HEK293 (cell line): ENCODE measurements at regions not wholly inside any gene's neighbourhood (a gene's known extent, or its start where the extent isn't known, plus 50 kb on each side); places are given as distances from the start of the nearest gene placed in this dataset.

Experiments
- CTCF ChIA-PET: fragments of 350-600 bp; formaldehyde crosslinking; extraction: SDS; loops from one replicate; lab custom pipeline; 2021; ENCODE audit warnings: antibody characterized with exemption; lab: Yijun Ruan, JAX
- POLR2A ChIA-PET: fragments of 300-600 bp; formaldehyde crosslinking; extraction: SDS; loops from one replicate; lab custom pipeline; 2020; ENCODE audit warnings: antibody characterized with exemption, inconsistent platforms; lab: Yijun Ruan, JAX
- H3K27ac ChIP-seq: fragments of 200-500 bp; sonication (Bioruptor generic); 2 replicates; pipeline ENCODE4 v1.5.1; 2014; ENCODE audit warnings: low read depth, low read length, control low read depth, inconsistent platforms; ENCODE audit errors: extremely low read depth
- H3K36me3 ChIP-seq, 2 experiments: fragments of 200-500 bp in 1 of 2; sonication (Bioruptor generic) in 1 of 2; 1 replicate in 1 of 2; 2 replicates in 1 of 2; pipeline ENCODE4 v1.5.1; 2014 to 2017; ENCODE audit warnings: inconsistent platforms in 2 of 2, low read length in 2 of 2; ENCODE audit not compliant: control insufficient read depth in 2 of 2, insufficient read depth in 1 of 2
- H3K4me1 ChIP-seq: fragments of 200-500 bp; sonication (Bioruptor generic); 2 replicates; pipeline ENCODE4 v1.5.1; 2014; ENCODE audit warnings: mild to moderate bottlenecking, low read length, inconsistent platforms; ENCODE audit not compliant: control insufficient read depth, insufficient read depth
- H3K4me3 ChIP-seq: 2 replicates; pipeline ENCODE4 v1.5.1; 2011; ENCODE audit warnings: low read depth, mild to moderate bottlenecking, control low read depth, low read length, moderate library complexity
- H3K9me3 ChIP-seq: fragments of 200-500 bp; sonication (Bioruptor generic); 2 replicates; pipeline ENCODE4 v1.5.1; 2014; ENCODE audit warnings: low read depth, low read length, inconsistent platforms; ENCODE audit not compliant: control insufficient read depth, insufficient read depth
- GLI4 ChIP-seq: fragments of 450-650 bp; formaldehyde crosslinking; IDR thresholded peaks from 2 replicates; pipeline ENCODE4 v1.5.1; 2016; ENCODE audit warnings: missing biosample characterization, missing genetic modification characterization
- MZF1 ChIP-seq: fragments of 450-650 bp; formaldehyde crosslinking; IDR thresholded peaks from 2 replicates; pipeline ENCODE4 v1.5.1; 2017; ENCODE audit warnings: missing biosample characterization, missing genetic modification characterization, borderline replicate concordance
- REPIN1 ChIP-seq: fragments of 450-650 bp; formaldehyde crosslinking; IDR thresholded peaks from 2 replicates; pipeline ENCODE4 v1.5.1; 2017; ENCODE audit warnings: missing biosample characterization, missing genetic modification characterization, low read depth
- TRIM28 ChIP-seq: IDR thresholded peaks from 2 replicates; pipeline ENCODE4 v1.6.1; 2011; ENCODE audit warnings: low read length, control low read depth, borderline replicate concordance
- ZIC2 ChIP-seq: fragments of 450-650 bp; formaldehyde crosslinking; IDR thresholded peaks from 2 replicates; pipeline ENCODE4 v1.5.1; 2016; ENCODE audit warnings: missing biosample characterization, missing genetic modification characterization
- ZNF157 ChIP-seq: fragments of 450-650 bp; formaldehyde crosslinking; IDR thresholded peaks from 2 replicates; pipeline ENCODE4 v1.5.1; 2016; ENCODE audit warnings: missing biosample characterization, missing genetic modification characterization
- ZNF169 ChIP-seq: fragments of 450-650 bp; formaldehyde crosslinking; IDR thresholded peaks from 2 replicates; pipeline ENCODE4 v1.5.1; 2016; ENCODE audit warnings: missing biosample characterization, missing genetic modification characterization
- ZNF2 ChIP-seq: fragments of 450-650 bp; formaldehyde crosslinking; IDR thresholded peaks from 2 replicates; pipeline ENCODE4 v1.5.1; 2016; ENCODE audit warnings: missing biosample characterization, missing genetic modification characterization
- ZNF202 ChIP-seq: fragments of 450-650 bp; formaldehyde crosslinking; IDR thresholded peaks from 2 replicates; pipeline ENCODE4 v1.5.1; 2016; ENCODE audit warnings: missing biosample characterization, missing genetic modification characterization, borderline replicate concordance
- ZNF266 ChIP-seq: fragments of 450-650 bp; formaldehyde crosslinking; IDR thresholded peaks from 2 replicates; pipeline ENCODE4 v1.5.1; 2016; ENCODE audit warnings: missing biosample characterization, missing genetic modification characterization, low read depth
- ZNF292 ChIP-seq: fragments of 450-650 bp; formaldehyde crosslinking; IDR thresholded peaks from 2 replicates; pipeline ENCODE4 v1.5.1; 2016; ENCODE audit warnings: low read depth, missing biosample characterization, missing genetic modification characterization, borderline replicate concordance
- ZNF341 ChIP-seq: fragments of 450-650 bp; formaldehyde crosslinking; IDR thresholded peaks from 2 replicates; pipeline ENCODE4; 2016; ENCODE audit warnings: low read depth, missing biosample characterization, missing genetic modification characterization
- ZNF423 ChIP-seq: fragments of 450-650 bp; formaldehyde crosslinking; IDR thresholded peaks from 2 replicates; pipeline ENCODE4 v1.5.1; 2016; ENCODE audit warnings: missing biosample characterization, missing genetic modification characterization
- ZNF510 ChIP-seq: fragments of 450-650 bp; formaldehyde crosslinking; IDR thresholded peaks from 2 replicates; pipeline ENCODE4 v1.5.1; 2018; ENCODE audit warnings: mild to moderate bottlenecking, missing genetic modification characterization, missing biosample characterization; ENCODE audit not compliant: insufficient replicate concordance
- ZNF544 ChIP-seq: fragments of 450-650 bp; formaldehyde crosslinking; IDR thresholded peaks from 2 replicates; pipeline ENCODE4 v1.5.0; 2017; ENCODE audit warnings: missing biosample characterization, missing genetic modification characterization
- ZNF561 ChIP-seq: fragments of 450-650 bp; IDR thresholded peaks from 2 replicates; pipeline ENCODE4 v1.5.1; 2018; ENCODE audit warnings: missing biosample characterization, missing genetic modification characterization, borderline replicate concordance
- ZNF610 ChIP-seq: fragments of 450-650 bp; formaldehyde crosslinking; IDR thresholded peaks from 2 replicates; pipeline ENCODE4 v1.5.1; 2016; ENCODE audit warnings: missing biosample characterization, missing genetic modification characterization, borderline replicate concordance
- ZNF629 ChIP-seq: fragments of 450-650 bp; formaldehyde crosslinking; IDR thresholded peaks from 2 replicates; pipeline ENCODE4 v1.5.1; 2017; ENCODE audit warnings: missing biosample characterization, missing genetic modification characterization
- ZSCAN30 ChIP-seq: fragments of 450-650 bp; IDR thresholded peaks from 2 replicates; pipeline ENCODE4 v1.5.1; 2018; ENCODE audit warnings: missing biosample characterization, mild to moderate bottlenecking, missing genetic modification characterization, moderate library complexity
- TF ChIP-seq, protein P1 (sequence below): fragments of 450-650 bp; IDR thresholded peaks from 2 replicates; pipeline ENCODE4 v1.5.1; 2018; ENCODE audit warnings: missing biosample characterization, mild to moderate bottlenecking, missing genetic modification characterization
- TF ChIP-seq, protein P2 (sequence below): fragments of 450-650 bp; formaldehyde crosslinking; IDR thresholded peaks from 2 replicates; pipeline ENCODE4 v1.5.1; 2016; ENCODE audit warnings: missing biosample characterization, missing genetic modification characterization

DNA sequence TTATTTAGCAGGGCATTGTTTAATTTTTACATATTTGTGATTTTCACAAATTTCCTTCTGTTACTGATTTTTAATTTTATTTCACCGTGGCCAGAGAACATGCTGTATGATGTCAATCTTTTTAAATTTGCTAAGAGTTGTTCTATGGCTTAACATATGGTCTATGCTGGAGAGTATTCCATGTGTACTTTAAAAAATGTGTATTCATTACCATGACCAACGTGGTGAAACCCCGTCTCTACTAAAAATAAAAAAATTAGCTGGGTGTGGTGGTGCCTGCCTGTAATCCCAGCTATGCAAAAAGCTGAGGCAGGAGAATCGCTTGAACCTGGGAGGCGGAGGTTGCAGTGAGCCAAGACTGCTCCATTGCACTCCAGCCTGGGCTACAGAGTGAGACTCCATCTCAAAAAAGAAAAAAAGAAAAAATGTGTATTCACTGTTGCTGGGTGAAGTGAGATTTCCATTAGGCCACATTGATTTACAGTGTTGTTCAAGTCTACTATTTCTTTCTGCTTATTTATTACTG lies 258.2 kb downstream of the EDEM1 start:
- H3K9me3 ChIP-seq = no peaks in the 10 kb centered on the region
- no peak overlapping the region for H3K27ac ChIP-seq
- no peaks in the 10 kb centered on the region for H3K36me3 ChIP-seq
- H3K4me1 ChIP-seq = no peaks in the 10 kb centered on the region
- CTCF ChIA-PET = no interaction called here
- TF ChIP-seq ZIC2 (tag by site-specific recombination) = no peak
- TF ChIP-seq ZNF561 (tag by site-specific recombination) = no peak
- no peak for TF ChIP-seq ZNF169 (tag by site-specific recombination)
- TF ChIP-seq ZNF292 (tag by site-specific recombination) = no peak
- no peak for TF ChIP-seq MZF1 (tag by site-specific recombination)
- no peak for TF ChIP-seq ZNF2 (tag by site-specific recombination)
- TF ChIP-seq ZNF266 (tag by site-specific recombination) = no peak
- TF ChIP-seq ZNF610 (tag by site-specific recombination) = no peak
- TF ChIP-seq, protein P1, sequence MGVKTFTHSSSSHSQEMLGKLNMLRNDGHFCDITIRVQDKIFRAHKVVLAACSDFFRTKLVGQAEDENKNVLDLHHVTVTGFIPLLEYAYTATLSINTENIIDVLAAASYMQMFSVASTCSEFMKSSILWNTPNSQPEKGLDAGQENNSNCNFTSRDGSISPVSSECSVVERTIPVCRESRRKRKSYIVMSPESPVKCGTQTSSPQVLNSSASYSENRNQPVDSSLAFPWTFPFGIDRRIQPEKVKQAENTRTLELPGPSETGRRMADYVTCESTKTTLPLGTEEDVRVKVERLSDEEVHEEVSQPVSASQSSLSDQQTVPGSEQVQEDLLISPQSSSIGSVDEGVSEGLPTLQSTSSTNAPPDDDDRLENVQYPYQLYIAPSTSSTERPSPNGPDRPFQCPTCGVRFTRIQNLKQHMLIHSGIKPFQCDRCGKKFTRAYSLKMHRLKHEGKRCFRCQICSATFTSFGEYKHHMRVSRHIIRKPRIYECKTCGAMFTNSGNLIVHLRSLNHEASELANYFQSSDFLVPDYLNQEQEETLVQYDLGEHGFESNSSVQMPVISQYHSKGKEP (tag by site-specific recombination) = no peak
- TF ChIP-seq TRIM28 = no peak
- no peak for TF ChIP-seq ZNF341 (tag by site-specific recombination)
- TF ChIP-seq ZNF157 (tag by site-specific recombination) = no peak
- TF ChIP-seq REPIN1 = no peak
- no peak for TF ChIP-seq ZNF423 (tag by site-specific recombination)
- TF ChIP-seq, protein P2, sequence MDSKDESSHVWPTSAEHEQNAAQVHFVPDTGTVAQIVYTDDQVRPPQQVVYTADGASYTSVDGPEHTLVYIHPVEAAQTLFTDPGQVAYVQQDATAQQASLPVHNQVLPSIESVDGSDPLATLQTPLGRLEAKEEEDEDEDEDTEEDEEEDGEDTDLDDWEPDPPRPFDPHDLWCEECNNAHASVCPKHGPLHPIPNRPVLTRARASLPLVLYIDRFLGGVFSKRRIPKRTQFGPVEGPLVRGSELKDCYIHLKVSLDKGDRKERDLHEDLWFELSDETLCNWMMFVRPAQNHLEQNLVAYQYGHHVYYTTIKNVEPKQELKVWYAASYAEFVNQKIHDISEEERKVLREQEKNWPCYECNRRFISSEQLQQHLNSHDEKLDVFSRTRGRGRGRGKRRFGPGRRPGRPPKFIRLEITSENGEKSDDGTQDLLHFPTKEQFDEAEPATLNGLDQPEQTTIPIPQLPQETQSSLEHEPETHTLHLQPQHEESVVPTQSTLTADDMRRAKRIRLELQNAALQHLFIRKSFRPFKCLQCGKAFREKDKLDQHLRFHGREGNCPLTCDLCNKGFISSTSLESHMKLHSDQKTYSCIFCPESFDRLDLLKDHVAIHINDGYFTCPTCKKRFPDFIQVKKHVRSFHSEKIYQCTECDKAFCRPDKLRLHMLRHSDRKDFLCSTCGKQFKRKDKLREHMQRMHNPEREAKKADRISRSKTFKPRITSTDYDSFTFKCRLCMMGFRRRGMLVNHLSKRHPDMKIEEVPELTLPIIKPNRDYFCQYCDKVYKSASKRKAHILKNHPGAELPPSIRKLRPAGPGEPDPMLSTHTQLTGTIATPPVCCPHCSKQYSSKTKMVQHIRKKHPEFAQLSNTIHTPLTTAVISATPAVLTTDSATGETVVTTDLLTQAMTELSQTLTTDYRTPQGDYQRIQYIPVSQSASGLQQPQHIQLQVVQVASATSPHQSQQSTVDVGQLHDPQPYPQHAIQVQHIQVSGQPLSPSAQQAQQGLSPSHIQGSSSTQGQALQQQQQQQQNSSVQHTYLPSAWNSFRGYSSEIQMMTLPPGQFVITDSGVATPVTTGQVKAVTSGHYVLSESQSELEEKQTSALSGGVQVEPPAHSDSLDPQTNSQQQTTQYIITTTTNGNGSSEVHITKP (tag by site-specific recombination) = no peak
- TF ChIP-seq ZNF510 = no peak
- no peak for TF ChIP-seq ZNF202 (tag by site-specific recombination)
- POLR2A ChIA-PET = no interaction called here
- no peak overlapping the region for H3K4me3 ChIP-seq

DNA sequence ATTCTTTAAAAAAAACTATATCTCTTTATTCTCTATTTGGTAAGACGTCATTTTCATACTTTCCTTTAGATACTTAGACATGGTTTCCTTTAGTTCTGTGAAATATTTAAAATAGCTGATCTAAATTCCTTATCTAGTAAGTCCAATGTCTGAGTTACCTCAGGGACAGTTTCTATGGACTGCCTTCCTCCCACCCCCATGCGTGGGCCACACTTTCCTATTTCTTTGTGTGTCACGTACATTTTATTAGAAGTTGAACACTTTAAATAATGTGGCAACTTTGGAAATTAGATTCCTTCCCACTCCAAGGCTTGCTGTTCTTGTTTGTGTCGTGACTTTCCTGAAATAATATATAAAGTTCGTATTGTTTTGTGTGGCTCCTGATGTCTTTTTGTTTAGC lies 260.7 kb downstream of the EDEM1 start:
- no peaks in the 10 kb centered on the region for H3K9me3 ChIP-seq
- no peak overlapping the region for H3K27ac ChIP-seq
- ChIA-PET CTCF (interaction anchor here (0.6 to 0.7 kb wide), 2 partner anchors 8 to 310 kb away, joined by 3 read pairs; no protein-coding TSS in a partner anchor), POLR2A (no interaction called here)
- no peaks in the 10 kb centered on the region for H3K4me1 ChIP-seq
- TF ChIP-seq ZNF629 (tag by site-specific recombination) = no peak
- TF ChIP-seq ZNF544 (tag by site-specific recombination) = no peak
- no peak for TF ChIP-seq ZSCAN30 (tag by site-specific recombination)
- TF ChIP-seq GLI4 (tag by site-specific recombination) = no peak
- H3K36me3 ChIP-seq = no peaks in the 10 kb centered on the region
- H3K4me3 ChIP-seq = no peak overlapping the region
